ENCODE measurements at regions not wholly inside any gene's neighbourhood (a gene's known extent, or its start where the extent isn't known, plus 50 kb on each side); places are given as distances from the start of the nearest gene placed in this dataset.

GRCh38 chr1:168484083-168484482 is 59.7 kb downstream of the XCL2 start:
- Histone ChIP-seq H4K8ac (ENCODE audit: low read depth in 2 of 2, low read length in 2 of 2) (peak overlapping the region; percentile 51 to 82; a peak in 3 of 4 replicates), H3K36me3 (ENCODE audit: control insufficient read depth, insufficient read depth, low read length) (no peaks in the 10 kb centered on the region), H3K4ac (ENCODE audit: low read depth, low read length) (peak overlapping the region; percentile 93), H3K27ac (ENCODE audit: insufficient read depth, low read length) (peak overlapping the region; percentile 87; the same call in 1 of the 2 replicates), H2AFZ (replicated peaks; ENCODE audit: low read length, poor library complexity) (no peak overlapping the region), H2AK9ac (replicated peaks; ENCODE audit: low read depth, low read length, poor library complexity) (no peak overlapping the region), H3K9me3 (ENCODE audit: control insufficient read depth, insufficient read depth, low read length) (no peaks in the 10 kb centered on the region), H3K4me2 (ENCODE audit: low read depth, low read length) (peak overlapping the region; percentile 10; the same call in 1 of the 2 replicates), H4K20me1 (ENCODE audit: insufficient read depth, low read length) (no peaks in the 10 kb centered on the region), H3K9ac (ENCODE audit: low read depth, low read length) (no peak overlapping the region), H3K18ac (ENCODE audit: low read depth, low read length) (peak overlapping the region; percentile 99), H3K27me3 (ENCODE audit: control insufficient read depth, insufficient read depth, low read length) (no peaks in the 10 kb centered on the region), H2BK5ac (ENCODE audit: low read depth, low read length, poor library complexity, severe bottlenecking) (peak overlapping the region; percentile 79), H3K23ac (ENCODE audit: low read depth, low read length) (peak overlapping the region; percentile 53; the same call in 1 of the 2 replicates), H3K14ac (replicated peaks; ENCODE audit: low read depth, low read length) (no peak overlapping the region; the same call in 1 of the 2 replicates), H3K9me1 (ENCODE audit: insufficient read depth, low read length) (peaks cover 2% of the 10 kb centered on the region; the same call in 1 of the 2 replicates), H4K5ac (ENCODE audit: low read depth, low read length) (peak overlapping the region; percentile 70), H4K91ac (ENCODE audit: insufficient read depth, low read depth, low read length) (peak overlapping the region; percentile 86), H3K4me1 (ENCODE audit: control insufficient read depth, insufficient read depth, low read length) (peaks cover 10% of the 10 kb centered on the region), H2AK5ac (ENCODE audit: low read depth, low read length) (0 out of 2 replicates have a peak overlapping the region, but pooled peaks have one; percentile 78), H2BK20ac (ENCODE audit: low read depth, low read length) (peak overlapping the region; percentile 89), H3K4me3 (ENCODE audit: insufficient read depth, low read depth, low read length) (no peak overlapping the region), H2BK120ac (ENCODE audit: low read depth, low read length) (peak overlapping the region; percentile 93), H3K56ac (ENCODE audit: extremely low read depth, insufficient read depth, low read length) (peak overlapping the region; percentile 34; the same call in 1 of the 2 replicates), H2BK15ac (ENCODE audit: low read depth, low read length) (peak overlapping the region; percentile 94; the same call in 2 of the 3 replicates), H3K79me1 (ENCODE audit: low read depth in 1 of 2, low read length in 2 of 2) (no peaks in the 10 kb centered on the region)
- peak; percentile 7; the same call in 1 of the 2 replicates for ATAC-seq (ENCODE audit: low read depth)
- POLR2A ChIA-PET (ENCODE audit: unreplicated experiment), result no interaction called here
- dilution Hi-C loops (cut with HindIII; ENCODE audit: low sequenced_read_pairs, unreplicated experiment), result no loop called here
- CTCF ChIA-PET, result no interaction called here
- BruUV-seq (replicated peaks), result no TSS peak
- TF ChIP-seq MAFK (IDR thresholded peaks at IDR 0.05; ENCODE audit: low read depth, low read length) (no peak), CHD1 (IDR thresholded peaks at IDR 0.05; ENCODE audit: low read depth, low read length) (no peak), ELK1 (IDR thresholded peaks at IDR 0.05; ENCODE audit: borderline replicate concordance, low read depth, low read length) (no peak), RCOR1 (IDR thresholded peaks at IDR 0.05; ENCODE audit: insufficient replicate concordance, low read length) (no peak), RAD21 (IDR thresholded peaks at IDR 0.05; ENCODE audit: low read length) (no peak), SMC3 (IDR thresholded peaks at IDR 0.05; ENCODE audit: low read depth, low read length) (no peak), BHLHE40 (IDR thresholded peaks at IDR 0.05; ENCODE audit: low read depth, low read length) (no peak), NFE2L2 (IDR thresholded peaks at IDR 0.05; ENCODE audit: low read depth, low read length) (no peak)
- DNase-seq, result no peak
- intact Hi-C loops (cut with micrococcal nuclease), result no loop called here
- in situ Hi-C loops (cut with MboI; ENCODE audit: low sequenced_read_pairs), result no loop called here
